ENCODE measurements at regions not wholly inside any gene's neighbourhood (a gene's known extent, or its start where the extent isn't known, plus 50 kb on each side); places are given as distances from the start of the nearest gene placed in this dataset.

GRCh38 chr2:187002242-187002641 is 153.3 kb upstream of the ZSWIM2 start:
- H3K4me1 Mint-ChIP-seq, result no peaks in the 10 kb centered on the region
- peaks cover 0 to 1% (median 0%) of the 10 kb centered on the region in 3 experiments; a peak in 1 of 7 replicates for H3K36me3 Mint-ChIP-seq (ENCODE audit: insufficient read depth in 1 of 3, low read depth in 3 of 3)
- H3T11ph ChIP-seq (ENCODE audit: low read length), result no peak overlapping the region
- no peak overlapping the region for H2BK5ac ChIP-seq (ENCODE audit: insufficient read length, low read length)
- no peak overlapping the region for H3K4ac ChIP-seq (ENCODE audit: low read depth, low read length)
- H3K4me2 ChIP-seq (ENCODE audit: insufficient read depth, insufficient read length, low read length), result no peak overlapping the region
- H3K4me3 Mint-ChIP-seq, result no peak overlapping the region
- no peaks in the 10 kb centered on the region for H3K27me3 ChIP-seq (ENCODE audit: insufficient read depth, low read length)
- no peak for DNase-seq
- no peaks in the 10 kb centered on the region; a peak in 2 of 5 replicates for H3K9me3 Mint-ChIP-seq
- H3K27me3 Mint-ChIP-seq (ENCODE audit: low read depth), result no peaks in the 10 kb centered on the region
- no peaks in the 10 kb centered on the region for H3K79me1 ChIP-seq (ENCODE audit: insufficient read depth, low read depth, low read length, poor library complexity, severe bottlenecking)
- no peaks in the 10 kb centered on the region for H3K79me2 ChIP-seq (ENCODE audit: insufficient read depth, low read length)
- no peak overlapping the region for H2BK12ac ChIP-seq (ENCODE audit: insufficient read length, low read depth, low read length)
- H3K4me1 ChIP-seq (ENCODE audit: insufficient read depth, low read length), result no peaks in the 10 kb centered on the region
- no peak overlapping the region for H3K27ac ChIP-seq (ENCODE audit: insufficient read length, low read depth, low read length)
- no peaks in the 10 kb centered on the region for H3K23me2 ChIP-seq (ENCODE audit: insufficient read length, low read depth, low read length, poor library complexity, severe bottlenecking)
- no peaks in the 10 kb centered on the region for H4K20me1 ChIP-seq (ENCODE audit: control insufficient read depth, insufficient read depth, insufficient read length)
- no peak overlapping the region for H2BK120ac ChIP-seq (ENCODE audit: low read depth, low read length, poor library complexity, severe bottlenecking)
- H3K18ac ChIP-seq (ENCODE audit: insufficient read length, low read depth, low read length), result no peak overlapping the region
- H4K91ac ChIP-seq (ENCODE audit: insufficient read length, low read depth, low read length), result no peak overlapping the region
- no peak overlapping the region for H3K23ac ChIP-seq (ENCODE audit: insufficient read length, low read depth, low read length)
- H4K5ac ChIP-seq (ENCODE audit: insufficient read length, low read depth, low read length), result no peak overlapping the region
- no peak overlapping the region for H2AFZ ChIP-seq (ENCODE audit: low read length)
- no peak overlapping the region for H3K14ac ChIP-seq (ENCODE audit: insufficient read depth, low read length)
- H2BK15ac ChIP-seq (ENCODE audit: low read depth, low read length), result no peak overlapping the region
- no peak overlapping the region for H3K9ac ChIP-seq (ENCODE audit: extremely low read depth, insufficient read length, low read length)
- no peak for TF ChIP-seq CTCF (conservative IDR thresholded peaks at IDR 0.05)
- H2AK5ac ChIP-seq (ENCODE audit: insufficient read length, low read length), result no peak overlapping the region
- no peak overlapping the region for H4K8ac ChIP-seq (replicated peaks; ENCODE audit: insufficient read length, low read depth, low read length)
- H3K27ac Mint-ChIP-seq, result no peak overlapping the region
- H3K56ac ChIP-seq (ENCODE audit: insufficient read length, low read depth, low read length), result no peak overlapping the region
- no peaks in the 10 kb centered on the region for H3K9me3 ChIP-seq (ENCODE audit: control insufficient read depth, low read depth, low read length)
- no CpG with 5 or more reads among the region's 18 CpGs for WGBS (ENCODE audit: extremely low coverage, insufficient read length, low lambda C conversion rate)
- H2BK20ac ChIP-seq (ENCODE audit: low read depth, low read length, poor library complexity, severe bottlenecking), result no peak overlapping the region
